ENCODE measurements at regions not wholly inside any gene's neighbourhood (a gene's known extent, or its start where the extent isn't known, plus 50 kb on each side); places are given as distances from the start of the nearest gene placed in this dataset.
A peak's percentile ranks its signal among the peaks of the same experiment; 100 is the strongest.

DNA sequence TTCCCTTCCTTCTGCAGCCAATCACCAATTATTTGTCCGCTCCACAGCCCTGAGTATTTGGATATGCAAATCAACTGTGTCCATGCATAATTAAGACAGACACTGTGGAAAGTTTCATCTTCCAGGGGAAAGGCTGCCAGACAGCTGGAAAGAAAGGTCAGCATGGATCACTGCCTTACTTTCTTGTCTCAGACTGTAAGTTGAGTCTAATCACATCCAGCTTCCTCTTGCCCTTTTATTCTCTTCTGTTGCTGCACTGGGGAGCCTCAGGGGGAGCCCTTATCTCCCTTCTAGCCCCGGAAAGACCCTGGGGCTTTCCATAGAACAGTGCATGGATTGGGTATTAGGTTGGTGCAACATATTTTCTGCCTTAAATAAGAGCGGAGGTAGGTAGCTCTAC, 182.9 kb downstream of the OMA1 start:
- no peaks in the 10 kb centered on the region for H3K36me3 ChIP-seq (replicated peaks in 1 of 2; ENCODE audit: insufficient read depth in 1 of 2, low read depth in 2 of 2)
- DNase-seq (no peak), ATAC-seq (no peak)
- H3K27ac ChIP-seq: no peak overlapping the region
- no peaks in the 10 kb centered on the region for H3K4me1 ChIP-seq
- WGBS, 2 donors: 71 to 88% methylated on average over 3 of the region's 3 CpGs
- TF ChIP-seq POLR2A (IDR thresholded peaks at IDR 0.05): no peak
- TF ChIP-seq, protein P1, sequence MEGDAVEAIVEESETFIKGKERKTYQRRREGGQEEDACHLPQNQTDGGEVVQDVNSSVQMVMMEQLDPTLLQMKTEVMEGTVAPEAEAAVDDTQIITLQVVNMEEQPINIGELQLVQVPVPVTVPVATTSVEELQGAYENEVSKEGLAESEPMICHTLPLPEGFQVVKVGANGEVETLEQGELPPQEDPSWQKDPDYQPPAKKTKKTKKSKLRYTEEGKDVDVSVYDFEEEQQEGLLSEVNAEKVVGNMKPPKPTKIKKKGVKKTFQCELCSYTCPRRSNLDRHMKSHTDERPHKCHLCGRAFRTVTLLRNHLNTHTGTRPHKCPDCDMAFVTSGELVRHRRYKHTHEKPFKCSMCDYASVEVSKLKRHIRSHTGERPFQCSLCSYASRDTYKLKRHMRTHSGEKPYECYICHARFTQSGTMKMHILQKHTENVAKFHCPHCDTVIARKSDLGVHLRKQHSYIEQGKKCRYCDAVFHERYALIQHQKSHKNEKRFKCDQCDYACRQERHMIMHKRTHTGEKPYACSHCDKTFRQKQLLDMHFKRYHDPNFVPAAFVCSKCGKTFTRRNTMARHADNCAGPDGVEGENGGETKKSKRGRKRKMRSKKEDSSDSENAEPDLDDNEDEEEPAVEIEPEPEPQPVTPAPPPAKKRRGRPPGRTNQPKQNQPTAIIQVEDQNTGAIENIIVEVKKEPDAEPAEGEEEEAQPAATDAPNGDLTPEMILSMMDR (IDR thresholded peaks at IDR 0.05): no peak
- no peaks in the 10 kb centered on the region for H3K27me3 ChIP-seq
- no peak overlapping the region for H3K4me3 ChIP-seq
- intact Hi-C loops (cut with DNase I): no loop called here
- no peaks in the 10 kb centered on the region for H3K9me3 ChIP-seq

DNA sequence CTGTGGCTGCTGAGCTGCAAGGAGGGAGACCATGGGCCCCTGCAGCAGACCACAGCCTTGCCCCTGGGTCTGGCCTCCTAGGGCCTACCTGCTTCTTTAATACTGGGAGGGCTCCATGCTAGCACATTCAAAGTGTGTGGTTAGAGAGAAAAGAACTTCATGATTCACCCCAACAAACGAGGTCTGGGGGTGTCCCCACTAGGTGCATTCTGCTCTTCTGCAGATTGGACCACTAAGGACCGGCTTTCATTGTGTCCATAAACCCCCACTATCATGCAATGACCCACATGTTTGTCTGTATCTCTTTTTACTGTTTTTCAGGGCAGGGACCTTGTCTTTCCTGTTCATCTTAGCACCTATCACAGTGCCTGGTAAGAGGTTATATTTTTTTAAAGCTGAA, 185.4 kb downstream of the OMA1 start:
- no peaks in the 10 kb centered on the region for H3K9me3 ChIP-seq
- no peak for TF ChIP-seq POLR2A (IDR thresholded peaks at IDR 0.05)
- TF ChIP-seq, protein P1 (IDR thresholded peaks at IDR 0.05): no peak
- H3K27ac ChIP-seq: no peak overlapping the region
- DNase-seq (no peak), ATAC-seq (no peak)
- H3K4me3 ChIP-seq: no peak overlapping the region
- no peaks in the 10 kb centered on the region for H3K4me1 ChIP-seq
- intact Hi-C loops (cut with DNase I): no loop called here
- H3K36me3 ChIP-seq (replicated peaks in 1 of 2; ENCODE audit: insufficient read depth in 1 of 2, low read depth in 2 of 2): no peaks in the 10 kb centered on the region
- no peaks in the 10 kb centered on the region for H3K27me3 ChIP-seq
- 43 to 44% methylated on average over 2 of the region's 2 CpGs for WGBS, 2 donors

DNA sequence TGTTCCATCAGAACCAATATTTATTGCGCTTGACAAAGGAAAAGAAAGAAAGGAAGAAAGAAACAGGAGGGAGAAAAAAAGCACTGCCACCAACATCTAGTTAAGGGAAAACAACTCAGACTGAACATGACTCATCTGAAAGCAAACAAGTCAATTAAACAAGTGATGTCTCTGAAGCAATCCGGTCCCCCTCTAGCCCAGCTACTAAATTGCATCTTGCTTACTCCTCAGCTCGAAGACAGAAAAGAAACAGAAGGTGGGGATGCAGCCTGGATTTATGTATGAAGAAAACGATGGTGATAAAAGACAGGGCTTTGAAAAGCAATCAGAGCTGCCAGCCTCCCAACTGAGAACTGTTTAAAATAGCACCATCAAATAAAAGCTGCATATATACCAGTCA, 188.2 kb downstream of the OMA1 start:
- 67% methylated on average over 4 of the region's 4 CpGs for WGBS, 2 donors
- intact Hi-C loops (cut with DNase I): no loop called here
- H3K27ac ChIP-seq: no peak overlapping the region

DNA sequence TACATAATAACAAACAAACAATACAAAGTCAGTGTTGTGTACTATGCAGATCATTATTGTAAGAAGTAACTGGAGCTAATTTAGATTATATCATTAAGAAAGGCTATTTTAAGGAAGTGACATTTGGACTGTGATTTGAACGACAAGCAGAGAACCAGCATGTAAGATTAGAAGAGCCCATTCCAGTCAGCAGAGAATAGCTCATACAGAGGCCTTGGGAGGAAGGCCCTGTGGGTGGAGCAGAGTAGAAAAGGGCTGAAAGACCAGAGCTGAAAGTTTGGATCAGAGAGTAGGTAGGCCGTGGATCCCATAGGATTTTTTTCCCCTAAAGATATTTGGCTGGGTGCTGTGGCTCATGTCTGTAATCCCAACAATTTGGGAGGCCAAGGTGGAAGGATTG, 190.1 kb downstream of the OMA1 start:
- Histone ChIP-seq H3K9me3 (no peaks in the 10 kb centered on the region), H3K4me3 (no peak overlapping the region), H3K4me1 (peaks cover 9% of the 10 kb centered on the region), H3K27ac (no peak overlapping the region), H3K36me3 (replicated peaks in 1 of 2; ENCODE audit: insufficient read depth in 1 of 2, low read depth in 2 of 2) (no peaks in the 10 kb centered on the region), H3K27me3 (no peaks in the 10 kb centered on the region)
- intact Hi-C loops (cut with DNase I): no loop called here
- TF ChIP-seq, protein P1 (IDR thresholded peaks at IDR 0.05): no peak
- no peak for TF ChIP-seq POLR2A (IDR thresholded peaks at IDR 0.05)
- no peak for DNase-seq
- WGBS, 2 donors: 51 to 53% methylated on average over 2 of the region's 2 CpGs
- no peak for ATAC-seq

More for the DNA sequence above, 188.2 kb downstream of the OMA1 start:
- Histone ChIP-seq H3K36me3 (replicated peaks in 1 of 2; ENCODE audit: insufficient read depth in 1 of 2, low read depth in 2 of 2) (no peaks in the 10 kb centered on the region), H3K27me3 (no peaks in the 10 kb centered on the region), H3K9me3 (no peaks in the 10 kb centered on the region), H3K4me3 (no peak overlapping the region), H3K4me1 (no peaks in the 10 kb centered on the region)
- TF ChIP-seq POLR2A (IDR thresholded peaks at IDR 0.05): no peak
- TF ChIP-seq, protein P1 (IDR thresholded peaks at IDR 0.05): no peak
- no peak for ATAC-seq
- DNase-seq: no peak

DNA sequence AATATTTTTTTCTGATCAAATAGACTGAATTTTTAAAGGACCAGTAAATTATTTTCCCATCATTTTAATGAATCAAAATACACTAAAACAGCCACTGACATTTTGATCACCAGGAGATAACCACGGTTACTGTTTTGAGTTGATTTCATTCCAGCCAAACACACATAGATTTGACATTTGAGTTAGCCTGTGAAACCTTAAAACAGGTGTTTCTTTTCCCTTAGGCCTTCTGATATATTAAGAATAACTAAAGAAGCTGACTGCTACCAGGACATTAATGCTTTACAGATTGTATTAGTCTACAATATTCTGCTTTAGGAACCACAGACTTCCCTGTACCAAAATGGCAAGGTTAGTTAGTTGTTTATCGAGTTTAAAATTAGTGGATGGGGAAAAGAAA, 193.4 kb downstream of the OMA1 start:
- intact Hi-C loops (cut with DNase I): no loop called here
- TF ChIP-seq, protein P1 (IDR thresholded peaks at IDR 0.05): no peak
- no peak for TF ChIP-seq POLR2A (IDR thresholded peaks at IDR 0.05)
- Histone ChIP-seq H3K27ac (peak overlapping the region in 2 of 4 donors; percentile 36 to 52), H3K4me1 (peaks cover 9% of the 10 kb centered on the region), H3K27me3 (no peaks in the 10 kb centered on the region), H3K9me3 (no peaks in the 10 kb centered on the region), H3K4me3 (no peak overlapping the region), H3K36me3 (replicated peaks in 1 of 2; ENCODE audit: insufficient read depth in 1 of 2, low read depth in 2 of 2) (no peaks in the 10 kb centered on the region)
- ATAC-seq (no peak), DNase-seq (no peak)
- 28 to 46% methylated on average over 2 of the region's 2 CpGs for WGBS, 2 donors

Measured in body of pancreas (tissue), 4 donors.